IPS-20b (cell line): ENCODE measurements at regions not wholly inside any gene's neighbourhood (a gene's known extent, or its start where the extent isn't known, plus 50 kb on each side); places are given as distances from the start of the nearest gene placed in this dataset.

Experiments
- H3K27ac ChIP-seq: one replicate; pipeline ENCODE4 v1.5.1; 2013; ENCODE audit warnings: low read length
- H3K27me3 ChIP-seq: 2 replicates; pipeline ENCODE4 v1.6.1; 2013; ENCODE audit warnings: mild to moderate bottlenecking, low read length, inconsistent platforms; ENCODE audit not compliant: insufficient read depth
- H3K36me3 ChIP-seq: 2 replicates; pipeline ENCODE4 v1.6.1; 2013; ENCODE audit warnings: low read depth, mild to moderate bottlenecking, inconsistent platforms, low read length, moderate library complexity; ENCODE audit not compliant: insufficient read depth
- H3K4me1 ChIP-seq: 2 replicates; pipeline ENCODE4 v1.6.1; 2013; ENCODE audit warnings: mild to moderate bottlenecking, control low read depth, inconsistent platforms, low read length, moderate library complexity; ENCODE audit not compliant: insufficient read depth
- H3K4me3 ChIP-seq: 2 replicates; pipeline ENCODE4 v1.5.1; 2013; ENCODE audit warnings: mild to moderate bottlenecking, low read length, inconsistent platforms
- H3K9ac ChIP-seq: 2 replicates; pipeline ENCODE4 v1.6.1; 2013; ENCODE audit warnings: low read depth, mild to moderate bottlenecking, inconsistent platforms, low read length, moderate library complexity
- H3K9me3 ChIP-seq: 2 replicates; pipeline ENCODE4 v1.6.1; 2013; ENCODE audit warnings: mild to moderate bottlenecking, low read depth, low read length, inconsistent platforms; ENCODE audit not compliant: insufficient read depth

GRCh38 chr16:6687593-6687992 lies 645.1 kb upstream of the RBFOX1 start:
- Histone ChIP-seq H3K27me3 (no peaks in the 10 kb centered on the region), H3K4me1 (peaks cover 3% of the 10 kb centered on the region; the same call in 1 of the 2 replicates)

GRCh38 chr16:6684076-6684673 lies 648.5 kb upstream of the RBFOX1 start:
- Histone ChIP-seq H3K9me3 (peaks cover 5% of the 10 kb centered on the region), H3K36me3 (no peaks in the 10 kb centered on the region), H3K4me3 (no peak overlapping the region), H3K9ac (no peak overlapping the region), H3K27me3 (no peaks in the 10 kb centered on the region), H3K4me1 (peaks cover 3% of the 10 kb centered on the region; the same call in 1 of the 2 replicates), H3K27ac (no peak overlapping the region)

More at GRCh38 chr16:6687593-6687992, 645.1 kb upstream of the RBFOX1 start:
- no peak overlapping the region for H3K27ac ChIP-seq
- H3K9ac ChIP-seq, result no peak overlapping the region
- H3K9me3 ChIP-seq, result peaks cover 5% of the 10 kb centered on the region
- H3K36me3 ChIP-seq, result no peaks in the 10 kb centered on the region
- H3K4me3 ChIP-seq, result no peak overlapping the region

GRCh38 chr16:6682142-6682811 lies 650.4 kb upstream of the RBFOX1 start:
- H3K27me3 ChIP-seq, result no peaks in the 10 kb centered on the region

DNA sequence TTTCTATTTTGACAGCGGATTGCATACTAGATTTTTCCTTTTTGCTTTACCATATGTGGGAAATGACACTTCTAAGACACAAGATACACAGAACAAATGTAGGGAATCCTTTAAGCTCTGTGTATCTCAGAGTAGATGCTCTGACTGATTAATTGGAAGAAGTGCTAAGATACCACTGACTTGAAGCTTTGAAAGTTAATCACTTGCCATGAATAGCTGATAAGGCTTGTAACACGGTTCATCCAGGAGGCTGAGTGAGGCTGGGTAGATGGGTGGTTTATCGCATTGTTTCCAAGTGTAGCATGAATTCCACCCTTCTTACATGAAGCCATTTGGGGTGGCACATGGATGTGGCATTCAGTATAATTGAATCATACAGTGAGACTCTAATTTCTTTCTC lies 654.1 kb upstream of the RBFOX1 start:
- no peaks in the 10 kb centered on the region for H3K4me1 ChIP-seq

More at GRCh38 chr16:6682142-6682811, 650.4 kb upstream of the RBFOX1 start:
- peaks cover 3% of the 10 kb centered on the region; the same call in 1 of the 2 replicates for H3K4me1 ChIP-seq
- no peak overlapping the region for H3K9ac ChIP-seq
- H3K4me3 ChIP-seq, result no peak overlapping the region
- no peaks in the 10 kb centered on the region for H3K36me3 ChIP-seq
- no peak overlapping the region for H3K27ac ChIP-seq
- H3K9me3 ChIP-seq, result no peaks in the 10 kb centered on the region; the same call in 1 of the 2 replicates

DNA sequence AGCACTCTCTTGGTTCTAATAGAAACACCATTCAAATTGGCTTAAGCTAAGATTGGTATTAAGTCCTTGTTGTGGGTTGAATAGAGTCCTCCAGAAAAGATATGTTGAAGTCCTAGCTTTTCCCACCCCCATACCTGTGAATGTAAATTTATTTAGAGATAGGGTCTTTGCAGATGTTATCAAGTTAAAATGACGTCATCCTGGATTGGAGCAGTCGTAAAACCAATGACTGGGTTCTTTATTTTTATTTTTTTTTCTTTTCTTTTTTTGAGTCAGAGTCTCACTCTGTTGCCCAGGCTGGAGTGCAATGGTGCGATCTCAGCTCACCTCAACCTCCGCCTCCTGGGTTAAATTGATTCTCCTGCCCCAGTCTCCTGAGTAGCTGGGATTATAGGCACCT lies 658.6 kb upstream of the RBFOX1 start:
- H3K4me3 ChIP-seq, result no peak overlapping the region
- no peaks in the 10 kb centered on the region for H3K27me3 ChIP-seq
- no peak overlapping the region for H3K27ac ChIP-seq
- no peak overlapping the region for H3K9ac ChIP-seq
- H3K36me3 ChIP-seq, result no peaks in the 10 kb centered on the region
- H3K9me3 ChIP-seq, result no peaks in the 10 kb centered on the region
- H3K4me1 ChIP-seq, result no peaks in the 10 kb centered on the region

More for the DNA sequence above, 654.1 kb upstream of the RBFOX1 start:
- Histone ChIP-seq H3K36me3 (no peaks in the 10 kb centered on the region), H3K9ac (no peak overlapping the region), H3K27ac (no peak overlapping the region), H3K4me3 (no peak overlapping the region), H3K27me3 (no peaks in the 10 kb centered on the region), H3K9me3 (no peaks in the 10 kb centered on the region)

- no peak overlapping the region for H3K9ac ChIP-seq
- no peaks in the 10 kb centered on the region for H3K9me3 ChIP-seq
- no peaks in the 10 kb centered on the region for H3K4me1 ChIP-seq
- H3K27me3 ChIP-seq, result no peaks in the 10 kb centered on the region
- no peak overlapping the region for H3K27ac ChIP-seq
- no peaks in the 10 kb centered on the region for H3K36me3 ChIP-seq
- no peak overlapping the region for H3K4me3 ChIP-seq
Observed at GRCh38 chr16:6672507-6672906, 660.1 kb upstream of the RBFOX1 start.

DNA sequence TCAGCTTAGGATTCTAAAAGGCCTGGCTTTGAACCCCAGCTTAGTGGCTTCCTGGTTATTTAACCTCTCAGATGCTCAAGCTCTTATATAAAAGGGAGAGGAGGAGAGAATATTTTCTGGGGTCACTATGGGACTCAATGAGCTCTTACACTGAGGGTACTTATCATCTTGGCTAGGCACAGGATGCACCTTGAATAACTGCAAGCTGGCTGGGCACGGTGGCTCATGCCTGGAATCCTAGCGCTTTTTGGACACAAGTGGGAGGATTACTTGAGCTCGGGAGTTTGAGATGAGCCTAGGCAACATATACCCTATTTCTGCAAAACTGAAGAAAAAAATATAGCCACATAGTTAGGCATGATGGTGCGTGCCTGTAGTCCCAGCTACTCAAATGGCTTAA lies 665.3 kb upstream of the RBFOX1 start:
- Histone ChIP-seq H3K36me3 (no peaks in the 10 kb centered on the region), H3K4me1 (peaks cover 6% of the 10 kb centered on the region; the same call in 1 of the 2 replicates), H3K9me3 (no peaks in the 10 kb centered on the region), H3K9ac (no peak overlapping the region), H3K27me3 (no peaks in the 10 kb centered on the region), H3K27ac (no peak overlapping the region), H3K4me3 (no peak overlapping the region)

DNA sequence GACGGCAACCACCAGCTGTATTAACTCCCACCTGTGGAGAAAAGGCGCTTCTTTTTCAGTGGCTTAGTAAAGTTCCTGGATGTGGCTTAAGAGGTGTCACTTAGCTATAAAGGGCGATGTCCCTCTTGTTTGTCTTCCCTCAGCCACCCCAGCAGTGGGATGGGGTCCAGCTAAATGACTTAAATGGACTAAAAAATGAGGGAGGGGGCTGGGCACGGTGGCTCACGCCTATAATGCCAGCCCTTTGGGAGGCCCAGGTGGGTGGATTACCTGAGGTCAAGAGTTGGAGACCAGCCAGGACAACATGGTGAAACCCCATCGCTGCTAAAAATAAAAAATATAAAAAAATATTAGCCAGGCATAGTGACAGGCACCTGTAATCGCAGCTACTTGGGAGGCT lies 667.5 kb upstream of the RBFOX1 start:
- H3K4me3 ChIP-seq, result no peak overlapping the region
- H3K36me3 ChIP-seq, result no peaks in the 10 kb centered on the region
- H3K4me1 ChIP-seq, result peaks cover 8% of the 10 kb centered on the region; the same call in 1 of the 2 replicates
- no peak overlapping the region for H3K27ac ChIP-seq
- H3K9ac ChIP-seq, result no peak overlapping the region
- H3K9me3 ChIP-seq, result no peaks in the 10 kb centered on the region
- H3K27me3 ChIP-seq, result no peaks in the 10 kb centered on the region

GRCh38 chr16:6663668-6664067 lies 669.0 kb upstream of the RBFOX1 start:
- Histone ChIP-seq H3K27ac (no peak overlapping the region), H3K9me3 (no peaks in the 10 kb centered on the region), H3K9ac (no peak overlapping the region), H3K27me3 (no peaks in the 10 kb centered on the region), H3K4me3 (no peak overlapping the region), H3K36me3 (no peaks in the 10 kb centered on the region), H3K4me1 (peaks cover 8% of the 10 kb centered on the region; the same call in 1 of the 2 replicates)

GRCh38 chr16:6656760-6657159 lies 675.9 kb upstream of the RBFOX1 start:
- no peaks in the 10 kb centered on the region for H3K27me3 ChIP-seq
- H3K9ac ChIP-seq, result no peak overlapping the region
- H3K27ac ChIP-seq, result no peak overlapping the region
- H3K4me1 ChIP-seq, result 0 out of 2 replicates have a peak, but pooled peaks cover 2% of the 10 kb centered on the region
- no peak overlapping the region for H3K4me3 ChIP-seq
- H3K36me3 ChIP-seq, result no peaks in the 10 kb centered on the region
- no peaks in the 10 kb centered on the region for H3K9me3 ChIP-seq

- Histone ChIP-seq H3K27me3 (no peaks in the 10 kb centered on the region), H3K9ac (no peak overlapping the region), H3K27ac (no peak overlapping the region)
Observed at GRCh38 chr16:6646891-6647290, 685.8 kb upstream of the RBFOX1 start.

More at GRCh38 chr16:6646891-6647290, 685.8 kb upstream of the RBFOX1 start:
- Histone ChIP-seq H3K4me3 (no peak overlapping the region), H3K9me3 (no peaks in the 10 kb centered on the region), H3K36me3 (no peaks in the 10 kb centered on the region), H3K4me1 (peaks cover 4% of the 10 kb centered on the region; the same call in 1 of the 2 replicates)
